Heart left ventricle (tissue), 13 donors: ENCODE measurements at regions not wholly inside any gene's neighbourhood (a gene's known extent, or its start where the extent isn't known, plus 50 kb on each side); places are given as distances from the start of the nearest gene placed in this dataset.

Source experiments
- CTCF ChIP-seq, 12 donors: fragments of 200-600 bp; sonication (generic) in 4 of 12; IDR thresholded peaks; one replicate each; pipeline versions ENCODE4 v1.5.0 to v1.8.0; 2018 to 2022; ENCODE audit warnings: antibody characterized with exemption in 12 of 12, mild to moderate bottlenecking in 5 of 12
- POLR2A ChIP-seq, 2 donors: fragments of 450-650 bp; IDR thresholded peaks; one replicate each; pipeline ENCODE4 v1.6.1; 2017; ENCODE audit warnings: antibody characterized with exemption in 2 of 2, mild to moderate bottlenecking in 2 of 2, moderate library complexity in 2 of 2
- donor health status: ischemic (EF 13 %, LVEDD 7.1; RV severe dilation, severe dysfunction).
- donor health status: DM: no; HTN: yes; CAD: no.
- donor health status: DM: no; HTN: no; CAD: no.
- donor health status: ischemic (EF 25% LVEDD 6.9; RV normal size, moderate dysfunction).
- donor health status: ischemic (EF 25% LVEDD 5.7; RV mildly dilated, moderate dysfunction).
- donor health status: ischemic (EF 35%, LVEDD 5.7; RV mildly dilated, moderate dysfunction).
- donor health status: nonischemic (EF 11% LVEDD 7.7; RV severe dilation, severe dysfunction).
- donor health status: DM: yes; HTN: yes; CAD: no.
- donor health status: PGD.
- donor health status: ischemic (EF 29% LVEDD 5.4; RV normal size, mild dysfunction).
- donor health status: nonischemic (EF 23%, LVEDD 6.1; RV moderate dilation, normal function).

GRCh38 chr15:95830281-95830680, 500.2 kb upstream of the NR2F2 start:
- no peak for TF ChIP-seq CTCF (IDR thresholded peaks at IDR 0.05)
- no peak for TF ChIP-seq POLR2A (IDR thresholded peaks at IDR 0.05)
